ENCODE measurements at regions not wholly inside any gene's neighbourhood (a gene's known extent, or its start where the extent isn't known, plus 50 kb on each side); places are given as distances from the start of the nearest gene placed in this dataset.

DNA sequence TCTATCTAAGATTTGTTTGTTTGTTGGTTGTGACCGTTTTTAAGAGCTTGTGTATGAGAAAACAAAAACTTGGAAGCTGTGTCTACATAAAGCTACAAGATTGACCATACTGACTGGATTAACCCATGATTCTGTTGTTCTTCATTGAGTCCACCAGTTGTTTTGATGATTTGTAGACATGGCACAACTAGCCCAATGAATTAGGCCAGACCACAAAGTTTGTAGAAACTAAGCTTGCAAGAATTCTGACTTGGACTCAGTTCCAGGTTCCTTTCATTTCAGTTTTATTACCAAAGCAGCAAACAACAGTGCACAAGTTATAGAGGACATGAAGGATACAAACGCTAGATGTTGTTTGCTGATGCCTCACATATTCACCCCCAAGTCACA is 119.3 kb downstream of the RASGEF1B start:
- no peak for TF ChIP-seq EP300 (IDR thresholded peaks at IDR 0.05)
- TF ChIP-seq POLR2A (IDR thresholded peaks at IDR 0.05) = no peak
- TF ChIP-seq, protein P1, sequence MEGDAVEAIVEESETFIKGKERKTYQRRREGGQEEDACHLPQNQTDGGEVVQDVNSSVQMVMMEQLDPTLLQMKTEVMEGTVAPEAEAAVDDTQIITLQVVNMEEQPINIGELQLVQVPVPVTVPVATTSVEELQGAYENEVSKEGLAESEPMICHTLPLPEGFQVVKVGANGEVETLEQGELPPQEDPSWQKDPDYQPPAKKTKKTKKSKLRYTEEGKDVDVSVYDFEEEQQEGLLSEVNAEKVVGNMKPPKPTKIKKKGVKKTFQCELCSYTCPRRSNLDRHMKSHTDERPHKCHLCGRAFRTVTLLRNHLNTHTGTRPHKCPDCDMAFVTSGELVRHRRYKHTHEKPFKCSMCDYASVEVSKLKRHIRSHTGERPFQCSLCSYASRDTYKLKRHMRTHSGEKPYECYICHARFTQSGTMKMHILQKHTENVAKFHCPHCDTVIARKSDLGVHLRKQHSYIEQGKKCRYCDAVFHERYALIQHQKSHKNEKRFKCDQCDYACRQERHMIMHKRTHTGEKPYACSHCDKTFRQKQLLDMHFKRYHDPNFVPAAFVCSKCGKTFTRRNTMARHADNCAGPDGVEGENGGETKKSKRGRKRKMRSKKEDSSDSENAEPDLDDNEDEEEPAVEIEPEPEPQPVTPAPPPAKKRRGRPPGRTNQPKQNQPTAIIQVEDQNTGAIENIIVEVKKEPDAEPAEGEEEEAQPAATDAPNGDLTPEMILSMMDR (IDR thresholded peaks at IDR 0.05) = no peak

All from ovary (tissue), 3 donors.